CD4-positive, alpha-beta T cell treated with Interleukin-1 beta for 1 hour (primary cell): ENCODE measurements at regions not wholly inside any gene's neighbourhood (a gene's known extent, or its start where the extent isn't known, plus 50 kb on each side); places are given as distances from the start of the nearest gene placed in this dataset.

Source experiments
- DNase-seq, 2 donors: peaks; one replicate each; pipeline ENCODE4 v3.0.0-alpha.2; 2020 to 2022

DNA sequence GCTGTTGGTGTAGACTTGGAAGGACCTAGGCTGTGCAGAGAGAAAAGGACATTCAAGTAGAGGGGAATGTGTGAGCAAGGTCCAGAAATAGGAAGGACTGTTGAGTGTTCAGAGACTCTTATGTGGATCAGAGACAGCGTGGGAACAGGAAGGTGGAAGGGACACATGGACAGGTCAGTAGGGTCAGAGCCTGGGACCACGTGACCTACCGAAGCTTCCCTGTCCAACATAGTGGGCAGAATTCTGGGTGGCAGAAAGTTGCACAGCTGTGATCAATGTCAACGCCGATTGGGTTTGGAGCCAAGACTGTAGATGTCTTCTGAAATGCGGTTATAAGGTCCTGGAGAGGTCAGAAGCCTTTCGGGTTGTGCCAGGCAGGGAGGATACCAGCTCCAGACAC is 195.9 kb upstream of the MKI67 start:
- no peak for DNase-seq

DNA sequence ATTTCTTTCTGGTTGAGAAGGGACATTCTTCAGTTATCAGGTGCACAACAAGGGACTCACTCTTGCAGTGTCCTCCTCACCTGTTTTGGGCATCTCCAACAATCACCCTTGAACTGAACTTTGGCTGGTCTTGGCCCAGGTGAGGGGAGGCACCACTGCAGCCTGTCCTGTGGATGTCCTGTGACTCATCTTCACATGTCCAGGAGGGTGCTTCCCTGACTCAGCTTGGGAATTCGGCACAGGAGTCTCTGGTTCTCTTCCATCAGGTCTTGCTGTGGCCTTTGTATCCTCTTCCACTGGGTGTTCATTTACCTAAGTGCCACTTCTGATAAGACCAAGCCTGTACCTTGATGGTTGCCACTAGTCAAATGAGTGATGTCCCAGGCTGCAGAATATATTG is 196.7 kb upstream of the MKI67 start:
- no peak for DNase-seq

DNA sequence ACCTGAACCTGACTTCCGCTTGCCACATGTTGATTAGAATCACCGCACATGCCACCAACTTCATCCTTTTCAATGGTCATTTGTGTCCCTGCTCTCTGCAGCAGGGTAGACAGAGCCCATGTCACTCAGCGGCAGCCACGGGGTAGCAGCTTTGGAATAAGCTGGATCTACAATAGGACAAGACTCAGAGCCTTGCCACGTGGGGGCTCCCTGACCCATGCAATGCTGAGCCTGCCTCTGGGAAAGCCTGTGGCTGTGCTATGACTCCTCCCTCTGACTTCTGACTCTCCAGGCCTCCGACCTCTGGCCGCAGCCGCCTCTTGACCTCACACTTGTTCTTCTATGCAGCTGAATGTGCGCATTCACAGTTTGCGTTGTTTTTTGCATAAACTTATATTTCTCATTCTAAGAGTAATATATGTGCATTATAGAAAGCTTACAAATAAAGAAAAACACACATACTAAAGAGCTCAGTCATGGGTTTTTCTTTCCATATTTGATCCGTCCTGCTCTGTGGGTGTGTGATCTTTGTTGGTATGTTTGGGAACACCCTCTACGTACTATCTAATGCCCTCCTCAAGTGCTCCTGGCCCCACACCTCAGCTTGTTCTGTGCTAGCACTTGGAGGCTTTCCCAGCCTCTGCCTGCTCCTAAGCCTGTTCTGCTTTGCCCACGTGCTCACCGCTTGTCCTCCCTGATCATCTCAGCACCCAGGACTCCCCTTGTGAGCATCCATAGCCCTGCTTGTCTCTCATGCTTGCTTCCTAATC is 198.0 kb upstream of the MKI67 start:
- no peak for DNase-seq

DNA sequence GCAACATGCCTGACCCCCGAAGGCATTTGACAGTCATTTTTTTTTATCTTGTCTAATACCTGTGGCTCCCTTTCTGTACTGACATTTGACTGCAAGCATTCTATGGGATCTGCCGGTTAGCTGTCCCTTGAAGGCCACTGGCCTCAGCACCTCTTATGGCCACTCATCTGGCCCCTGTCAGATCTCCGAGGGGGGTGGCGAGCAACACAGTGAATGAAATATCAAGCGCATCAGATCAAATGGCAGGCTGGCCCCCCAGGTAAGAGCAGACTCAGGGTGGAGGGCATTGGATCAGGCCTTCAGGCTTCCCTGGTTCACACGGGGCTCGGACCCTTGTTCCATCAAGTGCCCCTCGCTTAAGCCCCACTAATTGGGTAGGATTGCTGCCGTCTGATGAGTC is 199.6 kb upstream of the MKI67 start:
- DNase-seq = no peak

DNA sequence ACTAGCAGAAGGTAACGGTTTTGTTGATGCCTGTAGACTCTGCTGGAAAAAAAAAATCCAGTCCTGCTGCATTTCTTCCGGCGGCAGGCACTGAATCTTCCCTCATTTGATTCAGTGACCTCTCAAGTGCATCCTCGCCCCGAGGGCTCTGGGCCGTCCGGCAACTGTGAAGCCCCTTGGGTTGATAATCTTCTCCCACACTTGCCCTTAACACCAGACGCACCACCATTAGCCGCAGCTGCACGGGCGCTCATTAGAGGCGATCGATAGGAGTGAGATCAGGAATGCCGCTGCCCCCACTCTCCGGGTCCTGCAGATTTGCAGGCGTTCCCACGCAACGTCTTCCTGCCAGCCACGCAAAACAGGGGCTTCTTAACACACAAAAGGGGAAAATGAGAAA is 200.0 kb upstream of the MKI67 start:
- DNase-seq = no peak

DNA sequence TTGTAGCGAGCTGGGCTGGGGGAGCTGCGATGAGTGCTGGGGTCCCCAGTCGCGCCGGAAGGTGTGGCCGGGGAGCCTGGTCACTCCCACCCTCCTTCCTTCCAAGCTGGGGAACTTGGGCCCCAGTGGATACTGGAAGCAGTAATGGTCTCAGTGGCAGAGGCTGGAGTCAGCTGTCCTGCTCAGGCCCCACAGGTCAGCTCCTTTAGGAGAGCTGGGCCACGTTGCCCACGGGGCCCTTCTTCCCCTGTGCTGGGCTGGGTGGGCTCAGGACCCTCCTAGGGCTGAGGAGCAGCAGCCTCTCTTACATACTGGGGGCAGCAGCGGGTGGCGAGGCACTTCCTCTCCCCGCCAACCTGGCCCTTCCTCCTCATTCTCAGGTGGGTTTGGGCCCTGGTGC is 200.6 kb upstream of the MKI67 start:
- no peak for DNase-seq

DNA sequence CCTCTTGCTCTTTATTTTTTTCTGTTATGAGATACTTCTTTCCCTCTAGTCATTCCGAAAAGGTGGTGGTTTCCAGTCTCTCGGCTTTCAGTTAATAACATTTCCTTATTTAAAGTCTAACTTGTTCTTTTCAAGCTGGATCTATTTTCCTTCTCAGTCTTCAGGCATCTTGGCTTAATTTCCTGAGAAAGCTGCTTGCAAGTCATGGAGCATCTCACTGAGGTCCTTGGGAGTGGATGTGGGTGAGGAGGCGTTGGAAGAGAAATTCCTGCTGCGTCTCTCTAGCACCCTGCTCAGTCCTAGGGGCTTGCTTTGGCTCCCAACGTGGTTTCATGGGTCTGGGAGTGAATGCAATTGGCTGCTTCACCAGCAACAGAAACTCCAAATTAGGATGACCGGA is 210.2 kb upstream of the MKI67 start:
- DNase-seq = no peak

DNA sequence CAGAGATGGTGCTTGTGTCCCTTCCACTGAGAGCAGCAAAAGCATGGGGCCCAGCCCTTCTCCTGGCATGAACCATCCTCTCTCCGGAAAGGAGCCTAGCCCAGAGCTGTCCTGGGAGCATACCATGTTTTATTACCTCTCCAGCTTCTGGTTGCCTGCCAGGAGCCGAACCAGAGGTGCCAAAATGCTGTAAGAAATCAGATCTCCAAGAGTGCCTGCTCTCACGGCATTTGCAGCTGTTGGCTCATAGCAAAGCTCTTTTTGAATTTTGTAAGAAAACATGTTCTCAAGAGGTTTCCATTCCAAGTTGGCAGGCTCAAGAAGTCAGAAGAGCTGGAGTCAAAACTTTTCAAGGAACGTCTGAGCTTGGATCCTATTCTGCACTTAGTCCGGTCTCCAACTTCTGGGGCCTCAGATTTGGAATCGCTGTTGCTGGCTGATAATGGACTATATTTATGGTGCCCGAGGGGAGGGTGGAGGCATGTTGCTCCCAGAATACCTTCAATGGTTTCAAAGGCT is 211.7 kb upstream of the MKI67 start:
- no peak for DNase-seq

DNA sequence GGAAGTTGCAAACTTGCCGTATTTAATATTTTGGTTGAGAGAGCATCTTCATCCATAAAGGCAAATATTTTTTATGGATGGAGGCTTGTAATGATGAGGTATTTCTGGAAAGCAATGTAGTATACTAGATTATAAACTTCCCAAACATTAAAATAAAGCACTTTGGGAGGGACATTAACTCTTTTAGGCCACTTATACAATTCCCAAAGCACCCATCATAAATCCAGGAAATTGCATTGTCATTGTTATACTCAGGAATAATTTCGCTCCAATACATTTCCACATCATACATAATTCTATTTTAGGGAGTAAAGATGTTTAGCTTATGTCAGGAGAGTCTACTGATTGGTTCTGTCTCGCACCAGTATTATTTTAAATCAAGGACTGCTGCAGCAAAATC is 212.7 kb upstream of the MKI67 start:
- no peak for DNase-seq

DNA sequence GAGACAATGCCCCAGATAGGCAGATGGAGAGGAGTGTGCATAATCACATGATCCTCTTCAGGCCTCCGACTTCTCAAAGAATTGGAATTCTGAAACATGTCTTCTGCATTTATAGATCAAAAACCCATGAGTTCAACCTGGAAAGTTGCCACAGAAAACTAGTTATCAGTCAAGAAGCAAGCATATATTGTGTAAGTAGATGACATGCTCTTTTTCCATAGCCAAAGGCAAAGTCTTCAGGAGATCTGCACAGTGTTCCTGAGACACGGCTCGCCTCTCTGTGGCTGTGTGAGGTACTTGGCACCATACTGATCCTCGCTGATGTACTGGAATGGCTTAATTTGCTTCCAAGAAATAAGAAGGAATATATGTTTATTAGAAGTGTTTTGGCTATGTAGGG is 213.5 kb upstream of the MKI67 start:
- no peak for DNase-seq

DNA sequence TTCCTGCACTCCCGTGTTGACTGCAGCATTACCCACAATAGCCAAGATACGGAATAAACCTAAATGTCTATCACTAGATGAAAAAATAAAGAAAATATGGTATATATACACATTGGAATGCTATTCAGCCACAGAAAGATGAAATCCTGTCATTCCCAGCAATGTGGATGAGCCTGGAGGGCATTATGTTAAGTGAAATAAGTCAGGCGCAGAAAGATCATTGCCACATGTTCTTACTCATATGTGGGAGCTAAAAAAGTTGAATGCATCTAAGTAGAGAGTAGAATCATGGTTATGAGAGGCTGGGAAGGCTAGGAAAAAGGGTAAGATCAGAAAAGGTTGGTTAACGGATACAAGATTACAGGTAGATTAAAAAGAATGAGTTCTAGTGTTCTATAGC is 219.1 kb upstream of the MKI67 start:
- no peak for DNase-seq

DNA sequence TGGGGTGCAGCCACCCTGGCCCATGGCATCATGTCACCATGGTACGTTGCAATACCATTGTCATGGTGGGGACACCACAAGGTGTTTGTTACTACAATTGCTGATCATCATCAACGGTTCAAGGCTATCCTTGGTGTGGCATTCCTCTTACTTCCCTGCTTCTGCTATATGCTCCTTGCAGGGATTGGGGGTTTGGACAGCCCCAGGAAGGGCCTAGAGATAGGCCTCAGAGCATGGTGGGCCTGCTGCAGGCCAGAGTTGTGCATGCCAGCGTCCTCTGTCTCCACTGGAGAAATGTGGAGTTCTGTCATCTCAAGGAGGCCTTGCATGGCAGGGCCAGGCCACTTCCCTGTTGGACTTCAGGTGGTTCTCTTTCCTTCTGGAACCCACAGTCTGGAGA is 234.6 kb upstream of the MKI67 start:
- DNase-seq = no peak

DNA sequence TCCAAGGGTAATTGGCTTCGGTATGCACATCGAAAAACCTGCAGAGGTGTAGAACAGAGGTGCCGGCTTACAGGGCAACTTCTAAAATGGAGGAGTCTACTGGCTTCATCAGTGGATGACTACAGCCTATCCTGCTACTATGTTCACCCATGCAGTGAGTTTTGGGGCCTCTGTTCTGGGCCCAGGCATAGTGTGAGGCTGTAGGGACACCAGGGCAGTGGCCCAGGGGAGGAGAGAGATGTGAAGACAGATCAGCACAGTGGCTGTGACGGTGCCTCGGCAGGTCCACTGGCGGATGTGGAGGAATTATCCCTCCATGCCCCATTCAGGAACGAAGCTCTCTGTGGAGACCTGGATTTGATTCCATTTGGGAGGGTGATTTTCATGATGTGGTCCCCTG is 235.3 kb upstream of the MKI67 start:
- no peak for DNase-seq

DNA sequence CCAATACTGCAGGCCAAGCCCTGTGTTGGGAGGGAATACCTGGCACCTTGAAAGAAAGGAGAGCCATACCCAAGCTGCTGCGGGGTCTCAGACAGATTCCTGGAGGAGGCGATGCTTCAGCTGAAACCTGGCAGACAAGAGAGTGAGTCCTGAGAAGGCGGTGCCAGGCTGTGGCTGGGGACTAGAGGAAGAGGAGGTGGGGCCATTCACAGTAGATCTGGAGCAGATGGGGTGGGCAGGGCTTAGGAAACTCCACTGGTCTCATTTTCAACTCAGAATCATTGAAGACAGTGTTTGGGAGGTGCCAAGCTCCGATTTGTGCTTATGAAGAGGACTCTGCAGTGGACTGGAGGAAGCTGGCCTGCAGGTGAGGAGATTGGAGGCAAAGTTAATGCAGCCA is 236.3 kb upstream of the MKI67 start:
- no peak for DNase-seq

DNA sequence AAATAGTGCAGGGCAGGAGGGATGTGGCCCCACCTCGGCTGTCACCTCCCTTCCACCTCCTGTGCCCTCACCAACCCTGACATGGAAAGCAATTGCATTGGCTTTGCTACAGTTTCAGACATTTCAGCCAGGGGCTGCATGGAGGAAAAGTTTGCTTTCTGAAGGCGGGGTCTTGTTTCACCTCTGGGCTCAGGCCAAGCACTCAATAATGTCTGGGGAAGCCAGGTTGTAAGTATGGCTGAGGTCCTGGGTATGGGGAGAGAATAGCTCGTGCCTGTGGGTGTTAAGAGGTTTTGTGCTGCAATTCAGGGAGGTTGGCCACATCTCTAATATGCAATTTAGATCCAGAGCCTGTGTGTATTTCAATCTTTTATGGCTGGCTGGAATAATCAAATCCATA is 238.4 kb upstream of the MKI67 start:
- no peak for DNase-seq

DNA sequence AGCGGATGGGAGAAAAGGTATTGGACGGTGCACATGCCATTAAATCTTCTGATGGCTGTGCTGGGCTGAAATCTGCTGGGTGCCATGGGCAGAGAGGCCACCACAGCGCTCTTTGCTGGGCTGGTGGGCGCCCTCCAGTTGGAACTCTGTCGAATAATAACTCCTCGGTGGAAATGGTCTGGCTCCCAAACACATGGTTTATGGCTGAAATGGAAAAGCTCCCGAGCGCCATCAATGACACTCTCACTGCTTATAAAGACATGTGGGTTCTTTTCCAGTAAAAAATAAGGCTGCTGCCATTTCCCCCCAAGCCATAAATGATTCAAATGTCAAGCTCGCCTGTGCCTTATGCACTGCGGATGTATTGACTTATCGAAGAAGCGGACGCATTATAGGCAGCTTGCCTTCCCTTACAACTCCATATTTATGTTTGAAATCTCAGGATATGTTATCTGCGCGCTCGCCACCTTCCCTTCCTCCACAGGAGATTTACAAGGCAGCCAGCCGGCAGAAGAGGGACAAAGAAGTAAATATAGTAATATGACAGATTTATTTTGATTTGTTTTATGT is 239.0 kb upstream of the MKI67 start:
- DNase-seq = no peak

DNA sequence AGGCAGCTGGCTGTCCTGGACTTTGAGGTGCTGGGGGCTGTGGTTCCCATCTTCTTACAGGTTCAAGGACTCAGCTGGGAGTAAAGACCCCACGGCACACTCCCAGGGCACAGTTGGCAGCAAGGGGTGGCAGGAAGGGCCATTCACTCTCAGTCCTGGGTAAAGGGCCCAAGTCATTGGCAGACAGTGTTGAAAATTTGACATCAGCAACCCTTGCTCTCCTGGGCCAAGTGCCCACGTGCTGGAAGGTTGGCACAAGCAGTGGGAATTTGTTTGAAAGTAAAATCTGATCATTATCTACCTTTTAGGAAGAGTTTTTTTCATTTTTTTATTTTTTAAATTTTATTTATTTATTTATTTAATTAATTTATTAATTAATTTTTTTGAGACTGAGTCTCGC is 241.6 kb upstream of the MKI67 start:
- DNase-seq = no peak

DNA sequence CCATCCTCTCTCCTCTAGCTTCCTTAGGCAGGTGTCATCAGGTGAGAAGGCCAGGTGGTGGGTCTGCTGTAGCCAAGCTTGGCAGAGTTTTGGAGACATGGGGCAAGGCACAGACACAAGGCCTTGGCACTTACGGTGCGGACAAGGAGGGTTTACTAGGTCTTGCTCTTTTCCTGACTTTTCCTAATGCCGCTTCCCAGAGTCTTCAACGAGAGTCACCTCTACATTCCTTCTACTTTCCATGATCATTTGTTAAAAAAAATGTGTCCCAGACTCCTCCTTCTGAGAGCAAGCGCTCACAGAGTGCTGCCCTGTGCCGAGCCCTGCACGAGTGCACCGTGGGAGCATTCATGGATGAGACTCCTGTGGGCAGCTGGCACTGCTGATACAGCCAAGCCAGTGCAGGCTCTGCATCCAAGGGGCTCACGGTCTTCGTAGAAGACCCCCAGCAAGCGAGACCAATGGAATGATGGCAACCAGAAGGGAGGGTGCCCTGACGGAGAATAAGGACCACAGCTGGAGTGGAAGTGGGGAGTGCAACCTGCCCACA is 243.0 kb upstream of the MKI67 start:
- DNase-seq = no peak

DNA sequence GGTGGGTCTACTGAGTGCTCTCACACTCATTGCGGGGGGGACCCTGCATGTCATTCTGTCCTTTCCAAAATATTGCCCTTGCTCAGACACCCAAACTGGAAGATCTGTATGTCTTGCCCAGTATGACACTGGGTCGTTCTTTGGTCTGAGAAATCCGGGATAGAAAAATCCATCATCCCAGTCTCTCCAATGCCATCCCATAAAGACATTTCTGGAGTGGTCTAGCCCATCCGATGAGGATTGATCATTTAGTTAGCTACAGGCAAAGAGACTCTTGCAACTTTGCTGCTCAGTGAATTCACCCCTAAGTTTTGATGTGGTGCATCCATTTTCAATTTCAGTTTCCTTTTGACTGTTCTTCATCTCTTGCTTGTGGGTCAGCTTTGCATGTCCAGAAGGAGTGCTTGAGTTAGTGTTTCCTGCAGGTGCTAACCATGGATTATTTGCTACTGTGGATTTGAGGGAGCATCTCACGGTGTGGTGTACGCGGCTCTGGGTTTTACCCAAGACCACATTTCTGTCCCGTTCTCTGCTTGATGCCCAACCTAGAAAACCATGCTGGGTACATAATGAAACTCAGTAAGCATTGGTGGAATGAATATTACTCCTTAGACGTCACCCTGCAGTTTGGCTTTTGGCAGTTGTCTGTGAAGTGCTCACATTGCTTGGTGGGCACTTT is 247.0 kb upstream of the MKI67 start:
- no peak for DNase-seq

DNA sequence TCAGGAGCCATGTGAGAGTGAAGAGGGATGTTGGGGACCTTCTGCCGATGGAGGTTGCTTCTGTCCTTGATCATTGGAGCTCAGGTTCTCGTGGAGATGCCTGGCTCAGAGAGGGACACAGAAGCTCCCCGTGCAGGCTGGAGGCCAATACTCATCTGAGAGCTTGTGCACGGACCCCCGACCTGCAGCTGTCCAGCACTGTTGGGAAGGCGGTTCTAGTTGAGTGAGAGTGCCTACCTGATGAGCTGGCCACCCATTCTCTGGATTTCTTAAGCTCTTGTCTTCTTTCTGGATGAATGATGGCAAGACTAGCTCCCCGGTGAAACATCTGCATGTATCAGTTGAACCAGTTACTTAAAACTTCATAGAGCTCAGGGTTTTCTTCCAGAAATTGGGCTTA is 247.6 kb upstream of the MKI67 start:
- DNase-seq = no peak

DNA sequence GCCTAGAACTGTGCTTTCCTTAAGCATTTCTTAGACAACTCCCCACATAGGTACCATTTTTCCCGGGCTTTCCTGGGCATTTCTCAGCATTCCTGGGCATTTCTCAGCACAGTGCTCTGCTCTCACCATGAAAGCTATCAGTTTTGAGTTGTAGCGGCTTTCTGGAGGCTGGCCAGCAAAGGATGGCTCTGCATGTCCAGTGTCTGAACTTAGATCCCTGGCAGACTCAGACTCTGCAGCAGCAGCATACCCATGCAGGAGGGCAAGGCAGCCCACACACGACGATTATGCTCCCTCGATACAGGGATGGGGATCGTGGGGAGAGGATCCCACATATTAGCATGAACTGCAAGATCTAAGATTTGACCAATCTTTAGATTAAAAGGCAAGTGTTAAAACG is 248.9 kb upstream of the MKI67 start:
- DNase-seq = no peak

DNA sequence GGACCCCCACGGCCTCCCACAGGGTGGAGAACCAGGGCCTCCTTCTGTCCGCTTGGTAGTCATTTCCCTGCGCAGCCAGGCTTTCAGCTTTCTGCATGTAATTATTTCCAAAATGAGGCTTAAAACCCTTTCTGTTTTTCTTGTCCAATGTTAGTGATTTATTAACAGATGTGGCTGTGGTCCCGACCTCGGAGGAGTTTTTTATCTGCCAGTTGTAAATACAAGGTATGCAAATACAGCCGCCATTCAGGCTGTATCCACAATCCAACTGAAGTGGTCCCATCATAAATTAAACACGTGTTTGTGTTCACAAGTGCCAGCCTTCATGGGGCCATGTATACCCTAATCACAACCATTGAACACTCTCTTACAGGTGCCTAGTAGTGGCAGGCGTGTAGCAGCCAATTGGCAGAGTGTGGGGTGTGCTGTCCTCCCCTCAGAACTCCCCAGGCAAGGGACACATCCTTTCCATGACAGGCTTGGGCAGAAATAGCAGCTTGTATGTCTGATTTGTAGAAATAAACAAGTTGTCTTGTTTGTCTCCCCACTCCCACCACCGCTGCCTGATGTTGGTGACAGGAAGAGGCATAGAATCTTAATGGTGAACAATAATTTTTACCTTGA is 251.3 kb upstream of the MKI67 start:
- no peak for DNase-seq

DNA sequence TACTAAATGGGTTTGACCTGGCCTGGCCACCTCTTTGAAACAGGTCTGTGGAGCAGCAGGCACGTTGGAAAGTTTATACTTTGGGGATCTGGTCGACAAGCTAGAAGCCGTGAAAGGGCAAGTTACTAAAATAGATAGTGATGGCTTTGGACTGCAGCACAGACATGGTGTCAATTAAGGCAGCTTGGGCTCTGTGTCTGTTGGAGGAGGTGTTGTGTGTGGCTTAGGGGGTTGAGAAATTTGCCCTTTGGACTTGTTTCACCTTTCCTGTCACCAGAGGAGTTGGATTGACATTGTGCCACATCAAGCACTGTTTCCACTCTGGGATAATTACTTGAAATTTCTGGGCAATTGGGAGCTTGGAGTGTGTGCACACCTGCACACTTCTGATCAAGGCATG is 251.8 kb upstream of the MKI67 start:
- no peak for DNase-seq

DNA sequence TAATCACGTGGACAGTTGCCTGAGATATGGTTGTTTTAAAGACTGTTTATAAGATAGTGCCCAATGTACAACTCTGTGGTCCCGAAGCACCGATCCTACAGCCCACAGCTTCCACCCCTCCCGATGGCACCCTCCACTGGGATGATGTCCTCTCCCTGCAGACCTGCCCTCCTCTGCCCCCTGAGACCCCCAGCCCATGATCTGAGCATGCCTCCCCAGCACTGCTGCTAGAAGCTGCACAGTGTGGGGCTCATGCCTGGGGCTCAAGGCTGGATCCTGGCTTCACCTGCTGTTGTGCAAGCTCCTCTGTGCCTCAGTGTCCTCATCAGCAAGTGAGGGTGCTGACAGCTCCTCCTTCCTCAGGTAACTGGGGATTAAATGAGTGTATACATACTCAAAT is 254.7 kb upstream of the MKI67 start:
- DNase-seq = no peak
